Type B pancreatic cell (in vitro differentiated cells): ENCODE measurements at regions not wholly inside any gene's neighbourhood (a gene's known extent, or its start where the extent isn't known, plus 50 kb on each side); places are given as distances from the start of the nearest gene placed in this dataset.

Experiments used
- DNase-seq: peaks from one replicate; pipeline ENCODE4 v3.0.0; 2021; ENCODE audit warnings: mixed read lengths; ENCODE audit not compliant: unreplicated experiment; ENCODE audit errors: extremely low spot score
- H3K27ac Mint-ChIP-seq: 2 replicates; pipeline ENCODE4 v1.8.0; 2021; ENCODE audit warnings: mild to moderate bottlenecking, mixed read lengths
- H3K27me3 Mint-ChIP-seq: 2 replicates; pipeline ENCODE4 v1.8.0; 2021; ENCODE audit warnings: mixed read lengths
- H3K36me3 Mint-ChIP-seq: 2 replicates; pipeline ENCODE4 v1.8.0; 2021; ENCODE audit warnings: mixed read lengths
- H3K4me1 Mint-ChIP-seq: one replicate; pipeline ENCODE4 v1.8.0; 2021; ENCODE audit warnings: mixed read lengths; ENCODE audit not compliant: unreplicated experiment
- H3K4me3 Mint-ChIP-seq: 2 replicates; pipeline ENCODE4 v1.8.0; 2021; ENCODE audit warnings: mild to moderate bottlenecking, mixed read lengths
- H3K9me3 Mint-ChIP-seq: 2 replicates; pipeline ENCODE4 v1.8.0; 2021; ENCODE audit warnings: mixed read lengths
- TF ChIP-seq, protein P1 (sequence below): fragments of 200-600 bp; sonication (generic); conservative IDR thresholded peaks from 2 replicates; pipeline ENCODE4 v1.5.0; 2021; ENCODE audit warnings: antibody characterized with exemption, mild to moderate bottlenecking

DNA sequence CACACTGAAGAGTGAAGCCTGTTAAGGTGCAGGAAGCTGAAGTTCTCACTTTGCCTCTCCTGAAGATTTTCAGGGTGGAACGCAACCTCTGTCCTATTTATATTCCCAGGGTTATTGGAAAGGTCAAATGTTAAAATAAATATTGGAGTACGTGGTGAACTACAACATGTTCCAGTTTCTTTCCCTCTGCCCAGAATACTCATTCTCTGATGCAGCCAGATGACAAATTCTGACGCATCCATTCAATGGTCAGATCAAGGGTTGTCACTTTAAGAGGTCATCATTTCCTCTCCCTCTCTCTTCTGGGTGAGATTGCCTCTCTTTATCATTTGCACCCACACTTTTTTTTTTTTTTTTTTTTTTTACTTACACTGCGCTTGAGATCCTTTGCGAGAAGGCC is 277.1 kb downstream of the BRINP1 start:
- Mint-ChIP-seq H3K9me3 (no peaks in the 10 kb centered on the region), H3K4me1 (no peaks in the 10 kb centered on the region), H3K27me3 (no peaks in the 10 kb centered on the region), H3K4me3 (no peak overlapping the region), H3K27ac (no peak overlapping the region), H3K36me3 (no peaks in the 10 kb centered on the region)
- TF ChIP-seq, protein P1, sequence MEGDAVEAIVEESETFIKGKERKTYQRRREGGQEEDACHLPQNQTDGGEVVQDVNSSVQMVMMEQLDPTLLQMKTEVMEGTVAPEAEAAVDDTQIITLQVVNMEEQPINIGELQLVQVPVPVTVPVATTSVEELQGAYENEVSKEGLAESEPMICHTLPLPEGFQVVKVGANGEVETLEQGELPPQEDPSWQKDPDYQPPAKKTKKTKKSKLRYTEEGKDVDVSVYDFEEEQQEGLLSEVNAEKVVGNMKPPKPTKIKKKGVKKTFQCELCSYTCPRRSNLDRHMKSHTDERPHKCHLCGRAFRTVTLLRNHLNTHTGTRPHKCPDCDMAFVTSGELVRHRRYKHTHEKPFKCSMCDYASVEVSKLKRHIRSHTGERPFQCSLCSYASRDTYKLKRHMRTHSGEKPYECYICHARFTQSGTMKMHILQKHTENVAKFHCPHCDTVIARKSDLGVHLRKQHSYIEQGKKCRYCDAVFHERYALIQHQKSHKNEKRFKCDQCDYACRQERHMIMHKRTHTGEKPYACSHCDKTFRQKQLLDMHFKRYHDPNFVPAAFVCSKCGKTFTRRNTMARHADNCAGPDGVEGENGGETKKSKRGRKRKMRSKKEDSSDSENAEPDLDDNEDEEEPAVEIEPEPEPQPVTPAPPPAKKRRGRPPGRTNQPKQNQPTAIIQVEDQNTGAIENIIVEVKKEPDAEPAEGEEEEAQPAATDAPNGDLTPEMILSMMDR: no peak
- no peak for DNase-seq

DNA sequence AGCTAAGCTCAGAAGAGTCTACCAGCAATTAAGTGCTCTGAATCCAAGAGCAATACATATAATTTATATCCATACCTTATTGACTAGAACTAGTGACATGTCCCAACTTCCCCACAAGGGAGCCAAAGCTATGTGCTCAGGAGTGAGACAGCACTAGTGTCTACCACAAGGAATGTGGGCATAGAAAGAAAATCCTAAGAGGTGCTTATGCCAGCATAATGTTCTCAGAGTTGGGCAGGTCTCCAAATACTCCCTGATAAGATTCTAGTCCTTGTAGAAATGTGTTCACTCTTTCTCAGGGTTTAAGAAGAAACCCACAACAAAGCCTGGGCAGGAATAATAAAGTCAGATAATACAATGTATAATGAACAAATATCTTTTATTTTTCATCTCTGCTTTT is 275.1 kb downstream of the BRINP1 start:
- TF ChIP-seq, protein P1: no peak
- Mint-ChIP-seq H3K9me3 (no peaks in the 10 kb centered on the region), H3K27me3 (no peaks in the 10 kb centered on the region), H3K36me3 (no peaks in the 10 kb centered on the region), H3K4me1 (no peaks in the 10 kb centered on the region), H3K27ac (no peak overlapping the region), H3K4me3 (no peak overlapping the region)
- no peak for DNase-seq

DNA sequence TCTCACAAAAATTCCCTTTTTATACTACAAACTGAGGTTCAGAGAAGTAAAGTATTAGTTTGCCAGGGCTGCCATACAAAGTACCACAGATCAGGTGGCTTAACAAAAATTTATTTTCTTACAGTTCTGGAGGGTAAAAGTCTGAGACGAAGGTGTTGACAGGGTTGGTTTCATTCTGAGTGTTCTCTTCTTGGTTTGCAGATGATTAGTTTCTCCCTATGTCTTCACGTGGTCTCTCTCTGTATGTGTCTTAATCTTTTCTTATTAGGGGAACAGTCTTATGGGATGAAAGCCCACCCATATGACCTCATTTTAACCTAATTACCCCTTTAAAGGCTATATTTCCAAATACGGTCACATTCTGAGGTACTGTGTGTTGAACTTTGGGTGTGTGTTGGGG is 274.2 kb downstream of the BRINP1 start:
- no peaks in the 10 kb centered on the region for H3K9me3 Mint-ChIP-seq
- TF ChIP-seq, protein P1: no peak
- no peak for DNase-seq
- H3K27me3 Mint-ChIP-seq: no peaks in the 10 kb centered on the region
- H3K4me3 Mint-ChIP-seq: no peak overlapping the region
- H3K27ac Mint-ChIP-seq: no peak overlapping the region
- H3K4me1 Mint-ChIP-seq: no peaks in the 10 kb centered on the region
- no peaks in the 10 kb centered on the region for H3K36me3 Mint-ChIP-seq

DNA sequence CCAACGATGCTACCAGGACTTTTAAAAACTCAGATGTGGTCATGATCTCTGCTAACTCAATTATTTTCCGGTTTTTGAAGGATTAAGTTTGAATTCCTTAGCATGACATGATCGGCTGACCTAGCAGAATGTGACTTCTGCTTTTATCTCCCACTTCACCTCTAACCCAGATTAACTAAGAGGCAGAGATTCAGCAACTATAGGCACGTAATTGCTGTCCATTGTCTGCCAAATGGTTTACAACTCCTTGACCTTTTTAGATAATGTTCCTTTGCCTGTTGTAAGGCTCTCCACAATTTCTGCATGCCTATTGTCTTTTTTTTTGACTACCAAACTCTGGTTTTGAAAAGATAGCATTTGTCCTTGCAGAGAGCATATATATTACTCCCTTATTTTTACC is 268.2 kb downstream of the BRINP1 start:
- no peaks in the 10 kb centered on the region for H3K36me3 Mint-ChIP-seq
- no peaks in the 10 kb centered on the region for H3K9me3 Mint-ChIP-seq
- no peak overlapping the region for H3K27ac Mint-ChIP-seq
- TF ChIP-seq, protein P1: no peak
- H3K4me3 Mint-ChIP-seq: no peak overlapping the region
- H3K27me3 Mint-ChIP-seq: no peaks in the 10 kb centered on the region
- DNase-seq: no peak
- H3K4me1 Mint-ChIP-seq: no peaks in the 10 kb centered on the region

DNA sequence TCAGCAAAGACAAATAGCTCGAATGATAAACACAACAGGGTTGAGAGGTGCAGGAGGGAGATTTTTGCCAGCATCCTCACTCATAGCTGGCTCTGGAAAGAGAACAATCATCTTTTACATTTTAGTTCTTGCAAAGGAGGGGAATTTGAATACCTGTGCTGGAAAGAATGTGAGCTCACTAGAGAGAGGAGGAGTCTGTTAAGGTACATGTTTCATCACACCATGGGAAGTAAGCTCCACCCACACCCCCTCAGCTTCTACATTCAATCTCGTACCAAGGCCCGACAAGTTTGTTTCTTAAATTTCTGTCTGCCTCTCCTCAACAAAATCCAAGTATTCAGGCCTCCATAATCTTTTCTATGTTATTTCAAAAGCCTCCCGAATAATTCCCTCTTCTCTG is 254.6 kb downstream of the BRINP1 start:
- H3K4me1 Mint-ChIP-seq: no peaks in the 10 kb centered on the region
- H3K27ac Mint-ChIP-seq: no peak overlapping the region
- DNase-seq: no peak
- TF ChIP-seq, protein P1: no peak
- no peaks in the 10 kb centered on the region for H3K9me3 Mint-ChIP-seq
- no peaks in the 10 kb centered on the region for H3K36me3 Mint-ChIP-seq
- H3K27me3 Mint-ChIP-seq: peaks cover 2% of the 10 kb centered on the region
- no peak overlapping the region for H3K4me3 Mint-ChIP-seq
